Activated CD8-positive, alpha-beta memory T cell treated with anti-CD3 and anti-CD28 coated beads for 24 hours (primary cell): ENCODE measurements at regions not wholly inside any gene's neighbourhood (a gene's known extent, or its start where the extent isn't known, plus 50 kb on each side); places are given as distances from the start of the nearest gene placed in this dataset.
A peak's percentile ranks its signal among the peaks of the same experiment; 100 is the strongest.
"Not testable (repeated sequence)": the region's sequence is repeated elsewhere in the genome, so short reads cannot be mapped to it uniquely, and the experiment has no call there.

Experiments used
- DNase-seq: peaks from one replicate; pipeline ENCODE4 v3.0.0-alpha.2; 2020

GRCh38 chr1:148385371-148386030 lies 97.6 kb downstream of the PPIAL4G start:
- DNase-seq: no peak

GRCh38 chr1:148383966-148384365 lies 99.1 kb downstream of the PPIAL4G start:
- DNase-seq: no peak

DNA sequence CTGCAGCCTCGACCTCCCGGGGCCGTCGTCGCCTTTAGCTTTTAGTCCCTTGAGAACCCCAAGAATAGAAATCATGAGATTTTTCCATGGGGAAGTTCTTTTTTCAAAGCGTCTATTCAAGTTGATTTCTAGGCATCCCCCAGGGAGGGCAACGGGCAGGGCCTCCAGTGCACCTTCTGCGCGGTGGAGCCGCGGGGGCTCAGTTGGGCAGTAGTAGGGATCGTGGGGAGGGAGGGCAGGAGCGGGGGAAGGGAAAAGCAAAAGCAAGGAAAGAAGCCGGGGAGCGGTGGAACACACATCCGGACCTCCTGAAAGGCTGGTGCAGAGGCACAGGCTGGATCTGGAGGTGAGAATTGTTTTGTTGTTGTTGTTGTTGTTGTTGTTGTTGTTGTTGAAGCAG lies 103.4 kb downstream of the PPIAL4G start:
- DNase-seq: no peak

- DNase-seq: no peak
Measured at GRCh38 chr1:148379170-148379500, 104.0 kb downstream of the PPIAL4G start.

DNA sequence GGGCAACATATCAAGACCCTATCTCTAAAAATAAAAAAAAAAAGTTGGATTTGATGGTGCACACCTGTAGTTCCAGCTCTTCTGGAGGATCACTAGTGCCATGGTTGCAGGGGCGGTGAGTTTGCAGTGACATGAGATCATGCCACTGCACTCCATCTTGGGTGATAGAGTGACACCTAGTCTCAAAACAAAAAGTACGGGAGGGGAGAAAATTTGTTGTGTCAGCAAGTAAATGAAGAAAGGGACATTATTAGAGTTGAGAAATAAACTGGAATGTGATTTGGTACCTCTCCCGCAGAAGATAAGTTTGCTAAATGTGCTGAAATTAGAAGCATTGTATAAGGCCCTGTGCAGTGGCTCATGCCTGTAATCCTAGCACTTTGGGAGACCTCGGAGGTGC lies 105.1 kb downstream of the PPIAL4G start:
- not testable (repeated sequence) for DNase-seq

DNA sequence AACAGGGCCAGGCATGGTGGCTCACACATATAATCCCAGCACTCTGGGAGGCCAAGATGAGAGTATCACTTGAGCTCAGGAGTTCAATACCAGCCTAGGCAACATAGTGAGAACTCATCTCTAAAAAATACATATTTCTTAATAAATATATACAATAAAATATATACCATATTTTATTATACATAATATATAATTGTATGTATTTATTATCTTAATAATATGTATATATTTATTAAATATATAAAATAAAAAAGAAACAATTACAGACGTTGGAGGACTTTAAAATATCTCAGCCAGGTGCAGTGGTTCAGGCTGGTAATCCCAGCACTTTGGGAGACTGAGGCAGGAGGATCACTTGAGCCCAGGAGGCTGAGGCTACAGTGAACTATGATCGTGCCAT lies 106.1 kb downstream of the PPIAL4G start:
- DNase-seq: not testable (repeated sequence)

DNA sequence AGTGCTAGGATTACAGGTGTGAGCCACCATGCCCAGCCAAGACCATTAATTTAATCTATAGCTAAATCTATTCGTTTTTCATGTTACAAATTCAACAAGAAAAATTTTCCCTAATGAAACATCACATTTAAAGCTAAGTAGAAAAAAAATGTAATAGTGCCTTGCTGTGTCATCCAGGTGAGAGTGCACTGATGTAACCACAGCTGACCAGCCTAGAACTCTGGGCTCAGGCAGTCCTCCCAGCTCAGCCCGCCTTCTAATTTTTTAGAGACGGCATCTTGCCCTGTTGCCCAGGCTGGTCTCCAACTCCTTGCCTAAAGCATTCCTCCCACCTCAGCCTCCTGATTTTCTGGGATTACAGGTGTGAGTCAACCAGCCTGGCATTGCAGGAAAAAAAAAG lies 109.0 kb downstream of the PPIAL4G start:
- DNase-seq: no peak

DNA sequence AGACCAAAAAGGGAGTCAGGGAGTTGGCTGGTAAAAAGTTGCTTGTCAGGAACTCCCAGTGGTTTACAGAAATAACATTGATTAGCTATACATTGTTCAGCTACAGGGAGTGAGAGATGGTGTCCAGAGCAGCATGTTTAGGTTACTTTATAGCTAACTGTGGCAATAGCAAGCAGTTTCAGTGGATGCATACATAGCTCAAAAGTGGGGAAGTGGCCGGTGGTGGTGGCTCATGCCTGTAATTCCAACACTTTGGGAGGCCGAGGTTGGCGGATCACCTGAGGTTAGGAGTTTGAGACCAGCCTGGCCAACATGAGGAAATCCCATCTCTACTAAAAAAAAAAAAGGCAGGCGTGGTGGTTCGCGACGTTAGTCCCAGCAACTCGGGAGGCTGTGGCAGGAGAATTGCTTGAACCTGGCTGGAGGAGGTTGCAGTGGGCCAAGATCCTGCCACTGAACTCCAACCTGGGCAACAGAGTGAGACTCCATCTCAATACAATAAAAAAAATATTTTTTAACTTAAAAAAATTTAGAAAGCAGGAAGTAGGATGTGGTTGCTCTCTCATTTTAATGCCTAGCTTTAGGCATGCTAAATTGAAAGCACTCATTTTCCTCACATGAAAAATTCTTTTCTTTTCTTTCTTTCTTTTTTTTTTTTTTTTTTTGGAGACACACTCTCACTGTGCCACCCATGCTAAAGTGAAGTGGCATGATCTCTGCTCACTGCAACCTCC lies 109.7 kb downstream of the PPIAL4G start:
- no peak for DNase-seq

GRCh38 chr1:148372731-148373130 lies 110.4 kb downstream of the PPIAL4G start:
- peak; percentile 68 for DNase-seq

- DNase-seq: not testable (repeated sequence)
Measured at GRCh38 chr1:148372051-148372726, 110.9 kb downstream of the PPIAL4G start.

GRCh38 chr1:148371551-148371994 lies 111.5 kb downstream of the PPIAL4G start:
- DNase-seq: peak; percentile 85

DNA sequence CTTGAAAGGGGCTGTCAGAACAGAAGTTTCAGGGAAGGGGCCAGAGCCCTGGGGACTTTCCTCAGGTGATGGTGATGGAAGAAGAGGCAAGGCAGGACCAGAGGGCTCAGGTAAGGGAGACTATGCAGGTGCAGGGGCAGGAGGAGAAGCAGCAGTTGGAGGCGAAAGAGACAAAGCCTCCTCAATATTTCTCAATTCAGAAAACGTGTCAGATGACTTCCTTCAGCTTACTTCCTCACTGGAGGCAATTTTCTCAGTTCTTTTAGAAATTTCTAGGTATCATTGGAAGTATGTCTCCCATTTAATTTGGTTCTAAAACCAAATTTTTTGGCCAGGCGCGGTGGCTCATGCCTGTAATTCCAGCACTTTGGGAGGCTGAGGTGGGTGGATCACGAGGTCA lies 112.4 kb downstream of the PPIAL4G start:
- not testable (repeated sequence) for DNase-seq

GRCh38 chr1:148367596-148367995 lies 115.5 kb downstream of the PPIAL4G start:
- no peak for DNase-seq

DNA sequence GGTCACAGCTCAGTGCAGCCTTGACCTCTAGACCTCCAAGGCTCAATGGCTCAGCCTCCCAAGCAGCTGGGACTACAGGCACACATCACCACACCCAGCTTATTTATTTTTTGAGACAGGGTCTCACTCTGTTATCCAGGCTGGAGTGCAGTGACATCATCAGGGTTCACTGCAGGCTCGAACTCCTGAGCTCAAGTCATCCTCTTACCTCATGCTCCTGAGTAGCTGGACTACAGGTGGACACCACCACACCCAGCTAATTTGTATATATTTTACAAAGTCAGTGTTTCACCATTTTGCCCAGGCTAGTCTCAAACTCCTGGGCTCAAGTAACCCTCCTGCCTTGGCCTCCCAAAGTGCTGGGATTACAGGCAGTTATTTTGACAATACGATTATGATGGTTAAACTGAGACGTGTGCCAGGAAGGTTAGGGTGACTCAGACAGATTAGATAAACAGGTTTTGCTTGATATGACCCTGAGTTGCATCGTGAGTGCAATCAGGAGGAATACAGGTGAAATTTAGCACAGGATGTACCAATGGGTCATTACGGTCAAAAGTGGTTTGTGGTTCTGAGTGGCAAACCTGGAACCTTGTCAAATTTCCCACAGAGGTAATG lies 116.9 kb downstream of the PPIAL4G start:
- DNase-seq: peak; percentile 49

DNA sequence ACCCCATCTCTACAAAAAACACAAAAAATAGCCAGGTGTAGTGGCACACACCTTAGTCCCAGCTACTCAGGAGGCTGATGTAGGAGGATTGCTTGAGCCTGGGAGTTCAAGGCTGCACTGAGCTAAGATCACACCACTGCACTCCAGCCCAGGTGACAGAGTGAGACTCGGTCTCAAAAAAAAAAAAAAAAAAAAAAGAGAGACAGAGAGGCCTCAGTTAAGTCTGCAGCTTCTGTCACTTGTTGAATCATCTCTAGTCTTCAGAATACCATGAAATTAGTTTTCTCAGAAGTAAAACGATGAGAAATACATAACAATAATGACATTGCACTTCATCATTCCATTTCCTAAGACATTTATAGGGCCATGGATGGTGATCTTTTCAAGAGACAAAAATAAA lies 118.0 kb downstream of the PPIAL4G start:
- DNase-seq: not testable (repeated sequence)

DNA sequence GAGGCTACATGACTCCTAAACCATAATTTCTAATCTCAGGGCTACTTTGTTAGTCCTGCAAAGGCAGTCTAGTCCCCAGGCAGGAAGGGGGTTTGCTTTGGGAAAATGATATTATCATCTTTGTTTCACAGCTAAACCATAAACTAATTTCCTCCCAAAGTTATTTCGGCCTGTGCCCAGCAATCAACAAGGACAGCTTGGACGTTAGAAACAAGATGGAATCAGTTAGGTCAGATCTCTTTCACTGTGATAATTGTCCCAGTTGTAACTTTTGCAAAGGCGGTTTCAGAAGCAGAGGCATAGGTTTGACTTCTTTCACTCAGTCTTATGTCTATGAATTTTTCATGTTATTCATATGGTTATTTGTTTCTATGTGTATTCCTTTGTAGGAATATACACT lies 119.1 kb downstream of the PPIAL4G start:
- DNase-seq: peak; percentile 40

GRCh38 chr1:148363439-148363810 lies 119.7 kb downstream of the PPIAL4G start:
- DNase-seq: peak; percentile 65

- peak; percentile 75 for DNase-seq
Measured at GRCh38 chr1:148362626-148363438, 120.3 kb downstream of the PPIAL4G start.

DNA sequence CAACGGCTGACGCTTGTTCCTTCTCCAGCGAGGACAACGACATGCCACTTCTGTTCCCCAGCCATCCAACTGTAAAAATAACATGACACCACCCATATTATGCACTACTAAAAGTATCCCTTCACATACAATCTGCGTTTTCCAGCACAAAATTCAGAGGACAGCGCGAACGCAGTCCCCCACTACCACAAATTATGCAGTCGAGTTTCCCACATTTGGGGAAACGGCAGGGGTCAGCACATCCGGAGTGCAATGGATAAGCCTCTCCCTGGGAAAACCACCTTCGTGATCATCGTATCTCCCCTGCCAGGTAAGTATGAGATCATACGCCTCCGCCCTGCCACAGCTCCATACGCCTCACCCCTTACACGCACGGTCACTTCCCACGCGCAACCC lies 120.9 kb downstream of the PPIAL4G start:
- DNase-seq: peak; percentile 72

DNA sequence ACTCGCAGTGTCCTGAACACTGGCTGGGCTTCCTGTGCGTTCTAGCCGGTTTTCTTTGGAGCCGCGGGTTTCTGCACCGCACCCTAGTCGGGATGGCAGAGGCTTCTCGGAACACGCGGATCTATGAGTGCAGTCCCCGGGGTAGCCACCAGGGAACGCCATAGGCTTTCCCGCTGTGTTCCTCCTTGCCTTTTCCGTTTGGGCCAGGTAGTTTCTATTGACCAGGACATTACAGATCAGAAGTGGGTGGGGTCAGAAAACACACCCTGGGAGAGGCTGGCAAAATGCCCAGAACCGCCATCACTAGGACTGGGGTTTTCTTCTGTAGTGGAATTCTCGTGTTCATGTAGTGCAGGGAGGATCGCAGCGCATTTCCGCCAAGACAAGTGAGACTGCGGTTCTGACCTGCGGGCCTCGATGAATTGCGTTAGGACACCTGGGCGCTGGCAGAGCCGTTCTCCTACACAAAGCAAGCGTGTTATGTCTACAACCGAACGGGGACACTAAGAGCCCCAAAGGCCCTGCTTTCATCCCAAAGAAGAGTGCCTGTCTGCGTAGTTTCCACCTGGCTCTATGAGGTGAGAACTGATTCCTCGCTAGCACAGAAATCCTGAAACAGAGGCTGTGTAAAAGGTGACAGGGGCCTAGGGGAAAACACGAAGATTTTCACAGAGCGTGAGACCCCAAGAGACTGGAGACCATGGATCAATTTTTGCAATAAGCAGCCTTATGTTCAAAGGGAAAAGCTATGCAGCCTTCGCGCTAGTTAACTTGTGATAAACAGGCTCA lies 121.5 kb downstream of the PPIAL4G start:
- peak; percentile 80 for DNase-seq

DNA sequence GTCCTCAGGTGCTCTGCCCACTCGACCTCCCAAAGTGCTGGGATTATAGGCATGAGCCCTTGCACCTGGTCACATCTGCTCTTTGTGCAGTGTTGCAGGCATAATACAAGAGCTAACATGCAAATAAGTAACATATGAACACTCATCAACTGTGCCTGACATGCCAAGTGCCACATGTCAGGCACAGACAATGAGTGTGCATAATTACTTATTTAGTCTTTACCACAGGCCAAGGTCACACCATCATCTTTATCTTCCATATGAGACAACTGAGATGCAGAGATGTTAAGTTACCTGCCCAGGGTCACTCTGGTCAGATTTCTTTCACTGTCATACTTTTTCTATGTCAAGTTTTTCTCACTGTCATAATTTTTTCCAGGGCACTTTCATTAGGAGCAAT lies 126.1 kb downstream of the PPIAL4G start:
- DNase-seq: no peak

- DNase-seq: no peak
Measured at GRCh38 chr1:148355976-148356375, 127.1 kb downstream of the PPIAL4G start.
